GM19351 (cell line): ENCODE measurements at regions not wholly inside any gene's neighbourhood (a gene's known extent, or its start where the extent isn't known, plus 50 kb on each side); places are given as distances from the start of the nearest gene placed in this dataset.
"Not testable (repeated sequence)": the region's sequence is repeated elsewhere in the genome, so short reads cannot be mapped to it uniquely, and the experiment has no call there.

Experiments used
- ATAC-seq: cut with Tn5 transposase; IDR thresholded peaks from one replicate; pipeline ENCODE4 v1.9.1; 2021; ENCODE audit warnings: mild to moderate bottlenecking, moderate library complexity; ENCODE audit not compliant: unreplicated experiment

DNA sequence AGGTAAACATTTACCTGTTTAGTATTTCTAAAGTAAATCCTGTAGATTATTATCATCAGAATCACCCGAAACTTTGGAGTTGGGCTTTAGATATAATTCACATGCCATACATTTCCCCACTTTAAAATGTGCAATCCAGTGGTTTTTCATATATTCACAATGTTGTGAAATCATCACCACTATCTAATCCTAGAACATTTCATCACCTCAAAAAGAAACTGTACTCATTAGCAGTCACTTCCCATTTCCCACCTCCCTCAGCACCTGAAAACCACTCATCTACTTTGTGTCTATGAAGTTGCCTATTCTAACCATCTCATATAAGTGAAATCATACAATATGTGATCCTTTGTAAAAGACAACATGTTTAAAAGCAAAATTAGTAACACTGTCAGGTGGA lies 182.6 kb downstream of the FZD1 start:
- ATAC-seq: no peak

DNA sequence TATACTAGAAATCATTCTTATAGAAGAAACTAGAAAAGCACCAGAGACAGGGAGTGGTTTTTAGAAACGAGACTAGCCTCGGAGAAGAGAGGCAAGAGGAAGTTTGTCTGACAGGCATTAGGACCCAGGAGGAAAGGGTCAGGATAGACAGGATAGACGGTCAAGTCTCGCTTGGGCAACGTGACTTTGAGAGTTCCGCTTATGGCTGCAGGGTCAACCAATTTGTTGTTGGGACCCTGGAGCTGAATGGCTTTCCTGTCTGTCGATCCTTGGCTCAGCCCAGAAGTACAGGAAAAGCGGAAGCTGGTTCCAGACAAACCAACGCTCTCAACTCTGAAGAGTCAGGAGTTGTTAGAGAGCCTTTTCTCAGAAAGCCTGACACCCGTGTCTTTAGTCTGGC lies 191.2 kb downstream of the FZD1 start:
- no peak for ATAC-seq

DNA sequence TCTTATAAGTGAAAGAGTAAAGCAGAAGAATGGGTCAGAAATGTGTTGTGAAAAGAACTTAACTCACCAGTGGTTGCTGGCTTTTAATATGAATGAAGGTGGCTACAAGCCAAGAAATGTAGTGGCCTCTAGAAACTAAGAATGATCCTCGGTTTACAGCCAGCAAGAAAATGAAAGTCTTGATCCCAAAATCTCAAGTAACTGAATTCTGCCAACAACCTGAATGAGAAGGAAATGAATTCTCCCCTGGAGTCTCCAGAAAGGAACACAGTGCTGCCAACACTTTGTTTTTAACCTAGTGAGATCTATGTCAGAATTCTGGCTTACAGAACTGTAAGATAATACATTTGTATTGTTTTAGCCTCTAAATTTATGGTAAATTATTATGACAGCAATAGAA lies 193.0 kb downstream of the FZD1 start:
- no peak for ATAC-seq

GRCh38 chr7:91459539-91459938 lies 195.3 kb downstream of the FZD1 start:
- ATAC-seq: no peak

DNA sequence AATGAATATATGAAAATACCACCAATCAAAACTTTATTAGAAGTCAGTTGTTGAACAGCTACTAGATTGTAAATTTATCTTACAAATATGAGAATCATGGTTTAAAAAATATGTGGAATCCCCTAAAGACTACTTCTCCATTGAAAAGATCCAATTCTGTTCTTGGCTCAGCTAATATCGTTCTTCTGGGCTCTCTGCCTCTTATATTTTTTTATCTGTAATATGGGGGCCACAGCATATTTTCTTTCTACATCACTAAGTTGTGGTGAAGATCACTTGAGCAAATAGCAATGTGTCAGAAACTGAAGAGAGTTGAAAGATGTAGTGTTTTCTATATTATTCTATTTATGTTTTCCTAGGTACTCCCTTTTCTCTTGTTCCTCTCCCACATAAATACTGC lies 198.1 kb downstream of the FZD1 start:
- no peak for ATAC-seq

DNA sequence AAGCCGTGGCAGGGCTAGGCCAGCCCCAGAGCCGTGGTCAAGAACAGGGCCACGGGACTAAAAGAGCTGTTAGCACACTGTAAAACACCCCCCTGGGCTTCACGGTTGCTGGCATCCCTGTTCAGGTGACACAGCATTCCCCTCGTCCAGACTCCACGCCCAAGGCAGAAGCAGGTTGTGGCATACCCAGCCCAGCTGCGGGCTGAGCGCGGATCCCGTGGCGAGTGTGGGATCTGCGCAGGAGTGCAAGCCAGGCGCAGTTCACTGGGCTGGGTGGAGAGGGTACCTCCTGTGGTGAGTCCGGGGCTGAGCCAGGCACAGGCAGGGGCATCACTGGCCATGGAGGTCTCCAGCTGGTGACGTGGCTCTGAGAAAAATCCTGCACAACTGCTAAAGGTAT lies 199.1 kb downstream of the FZD1 start:
- no peak for ATAC-seq

- no peak for ATAC-seq
Observed at GRCh38 chr7:91465595-91466061, 201.4 kb downstream of the FZD1 start.

GRCh38 chr7:91468256-91468655 lies 204.0 kb downstream of the FZD1 start:
- no peak for ATAC-seq

DNA sequence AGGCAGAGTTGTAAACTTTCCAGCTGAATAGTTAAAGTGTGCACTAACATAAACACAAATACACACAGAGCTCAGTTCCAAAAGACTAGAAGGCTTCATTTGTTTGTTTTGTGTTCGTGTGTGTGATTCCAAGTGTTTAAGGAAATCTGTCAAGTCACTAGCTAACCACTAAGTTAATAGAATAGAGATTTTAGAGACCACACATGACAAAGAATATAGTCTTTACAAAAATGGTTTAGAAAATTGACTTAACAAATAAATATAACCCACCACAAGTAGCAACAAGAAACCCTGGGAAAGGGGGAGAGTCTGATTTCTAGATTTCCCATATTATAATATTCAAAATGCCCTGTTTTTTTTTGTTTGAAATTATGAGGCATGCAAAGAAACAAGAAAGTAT lies 209.4 kb downstream of the FZD1 start:
- no peak for ATAC-seq

DNA sequence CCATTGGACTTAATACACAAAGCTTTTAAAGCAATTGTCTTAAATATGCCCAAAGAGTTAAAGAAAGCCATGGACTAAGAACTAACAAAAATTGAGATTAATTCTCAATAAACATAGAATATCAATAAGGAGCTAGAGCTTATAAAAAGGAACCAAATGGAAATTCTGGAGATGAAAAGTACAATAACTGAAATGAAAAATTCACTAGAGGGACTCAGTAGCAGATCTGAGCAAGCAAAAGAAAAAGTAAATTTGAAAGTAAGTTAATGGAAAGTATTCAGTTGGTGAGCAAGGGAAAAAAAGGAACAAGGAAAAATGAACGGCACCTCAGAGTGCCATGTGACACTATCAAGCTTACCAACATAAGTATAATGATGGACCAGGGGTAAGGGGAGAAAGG lies 209.8 kb downstream of the FZD1 start:
- ATAC-seq: no peak

GRCh38 chr7:91480470-91480869 lies 216.2 kb downstream of the FZD1 start:
- ATAC-seq: not testable (repeated sequence)

DNA sequence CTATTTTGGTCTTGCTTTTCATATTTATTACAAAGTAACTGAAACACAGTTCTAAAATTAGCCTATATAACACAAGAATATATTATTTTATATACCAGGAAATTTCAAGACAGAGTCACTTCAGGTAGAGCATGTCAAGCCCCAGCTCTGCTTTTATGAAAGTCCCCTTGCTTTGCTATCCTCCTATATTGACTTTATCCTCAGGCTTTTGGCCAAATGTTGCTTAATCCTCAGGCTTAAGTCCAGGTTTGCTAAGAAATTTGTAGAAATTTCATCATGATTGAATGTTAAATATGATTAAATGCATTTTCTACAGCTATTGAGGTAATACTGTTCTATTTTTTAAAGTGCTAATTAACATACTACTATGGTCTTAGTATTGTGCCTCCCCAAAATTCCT lies 227.6 kb downstream of the FZD1 start:
- no peak for ATAC-seq

DNA sequence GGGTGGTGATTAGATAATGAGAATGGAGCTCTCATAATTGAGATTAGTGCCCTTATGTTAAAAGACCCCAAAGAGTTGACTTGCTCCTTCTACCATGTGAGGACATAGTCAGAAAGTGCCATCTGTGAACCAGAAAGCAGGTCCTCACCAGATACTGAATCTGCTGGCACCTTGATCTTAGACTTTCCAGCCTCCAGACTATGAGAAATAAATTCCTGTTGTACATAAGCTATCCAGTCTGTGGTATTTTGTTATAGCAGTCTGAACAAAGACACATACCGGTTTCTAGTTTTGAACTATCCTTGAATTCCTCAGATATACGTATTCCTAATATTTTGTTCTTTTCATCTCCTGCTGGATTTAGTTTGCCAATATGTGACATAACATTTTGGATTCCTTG lies 228.1 kb downstream of the FZD1 start:
- no peak for ATAC-seq

DNA sequence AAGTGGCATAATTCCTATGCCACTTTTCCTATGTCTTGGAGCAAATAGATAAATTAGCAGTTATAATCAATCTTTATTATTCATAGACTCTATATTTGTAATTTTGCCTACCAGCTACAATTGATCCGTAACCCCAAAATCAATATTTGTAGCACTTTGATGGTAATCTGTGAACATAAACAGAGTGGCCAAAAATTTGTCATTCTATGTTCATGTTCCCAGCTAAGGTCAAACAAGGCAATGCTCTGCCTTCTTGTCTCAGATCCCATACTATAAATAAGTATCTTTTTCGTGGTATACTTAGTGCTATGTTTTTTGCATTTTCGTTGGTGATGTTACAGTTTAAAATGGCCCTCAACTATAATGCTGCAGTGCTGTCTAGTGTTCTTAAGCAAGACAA lies 228.5 kb downstream of the FZD1 start:
- no peak for ATAC-seq

DNA sequence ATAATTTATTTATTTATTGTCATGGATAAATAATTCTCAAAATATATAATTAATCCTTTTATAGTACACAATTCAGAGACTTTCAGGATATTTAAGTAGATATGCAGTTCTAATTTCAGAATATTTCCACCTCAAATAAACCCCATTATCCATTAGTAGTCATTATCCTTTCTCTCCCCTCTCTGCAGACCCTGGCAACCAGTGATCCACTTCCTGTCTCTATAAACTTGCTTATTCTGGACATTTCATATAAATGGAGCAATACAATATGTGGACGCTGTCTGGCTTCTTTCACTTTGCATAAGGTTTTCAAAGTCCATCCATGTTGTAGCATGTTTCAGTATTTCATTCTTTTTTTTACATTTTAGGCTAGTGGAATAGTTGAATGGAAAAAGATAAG lies 230.2 kb downstream of the FZD1 start:
- ATAC-seq: no peak

- ATAC-seq: no peak
Observed at GRCh38 chr7:91496251-91496820, 232.1 kb downstream of the FZD1 start.

GRCh38 chr7:91497277-91497676 lies 233.0 kb downstream of the FZD1 start:
- ATAC-seq: not testable (repeated sequence)

DNA sequence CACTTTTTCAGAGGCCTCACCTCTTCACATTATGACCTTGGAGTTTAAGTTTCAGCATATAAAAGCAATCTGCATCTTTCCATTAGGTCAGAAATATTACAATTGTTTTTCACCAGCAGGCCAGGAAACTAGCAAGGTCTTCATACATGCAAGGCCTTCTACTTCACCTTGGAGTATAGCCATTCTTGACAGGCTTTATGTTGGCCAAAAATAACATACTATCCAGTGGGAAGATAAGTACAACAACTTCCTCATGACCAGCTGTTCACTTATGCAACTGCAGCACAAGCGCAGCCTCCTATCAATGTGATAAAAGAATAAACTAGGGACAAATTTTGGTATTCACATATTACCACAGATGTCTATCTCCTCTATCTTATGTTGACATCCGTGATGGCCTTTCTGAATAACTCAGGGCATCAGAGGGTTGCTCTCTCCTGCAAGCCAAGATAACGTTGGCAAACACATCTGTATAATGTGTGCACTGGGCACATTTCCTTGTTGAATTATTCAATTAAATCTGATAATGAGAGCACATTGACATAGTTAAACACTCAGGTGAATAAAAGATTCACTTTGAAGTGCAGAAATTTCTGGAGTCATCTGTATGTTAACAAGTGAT lies 239.8 kb downstream of the FZD1 start:
- no peak for ATAC-seq

- ATAC-seq: no peak
Observed at GRCh38 chr7:91504919-91505318, 240.7 kb downstream of the FZD1 start.

DNA sequence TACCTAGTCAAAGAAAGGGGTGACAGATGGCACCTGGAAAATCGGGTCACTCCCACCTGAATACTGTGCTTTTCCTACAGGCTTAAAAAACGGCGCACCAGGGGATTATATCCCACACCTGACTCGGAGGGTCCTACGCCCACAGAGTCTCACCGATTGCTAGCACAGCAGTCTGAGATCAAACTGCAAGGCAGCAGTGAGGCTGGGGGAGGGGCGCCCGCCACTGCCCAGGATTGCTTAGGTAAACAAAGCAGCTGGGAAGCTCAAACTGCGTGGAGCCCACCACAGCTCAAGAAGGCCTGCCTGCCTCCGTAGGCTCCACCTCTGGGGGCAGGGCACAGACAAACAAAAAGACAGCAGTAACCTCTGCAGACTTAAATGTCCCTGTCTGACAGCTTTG lies 242.7 kb downstream of the FZD1 start:
- ATAC-seq: not testable (repeated sequence)

- not testable (repeated sequence) for ATAC-seq
Observed at GRCh38 chr7:91511861-91512260, 247.6 kb downstream of the FZD1 start.

DNA sequence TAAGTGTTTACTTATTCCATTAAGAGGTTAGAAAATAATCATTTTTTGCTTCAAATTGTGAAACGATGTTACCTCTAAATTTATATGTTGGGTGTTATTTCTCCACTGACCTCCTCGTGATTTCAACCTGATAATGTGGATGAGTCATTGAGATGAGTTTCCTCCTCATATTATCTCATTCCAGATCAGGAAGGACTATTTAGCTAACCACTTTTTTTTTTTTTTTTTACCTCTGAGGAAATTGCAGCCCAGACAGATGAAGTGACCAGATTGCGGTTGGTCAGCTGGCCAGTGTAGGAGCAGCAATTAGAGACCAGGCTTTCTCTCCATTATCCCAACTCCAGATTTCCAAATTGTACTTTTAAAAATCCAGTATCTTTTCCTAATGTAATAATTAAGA lies 248.7 kb downstream of the FZD1 start:
- ATAC-seq: no peak

- ATAC-seq: no peak
Observed at GRCh38 chr7:91514591-91514990, 250.4 kb downstream of the FZD1 start.
